ENCODE measurements at regions not wholly inside any gene's neighbourhood (a gene's known extent, or its start where the extent isn't known, plus 50 kb on each side); places are given as distances from the start of the nearest gene placed in this dataset.

DNA sequence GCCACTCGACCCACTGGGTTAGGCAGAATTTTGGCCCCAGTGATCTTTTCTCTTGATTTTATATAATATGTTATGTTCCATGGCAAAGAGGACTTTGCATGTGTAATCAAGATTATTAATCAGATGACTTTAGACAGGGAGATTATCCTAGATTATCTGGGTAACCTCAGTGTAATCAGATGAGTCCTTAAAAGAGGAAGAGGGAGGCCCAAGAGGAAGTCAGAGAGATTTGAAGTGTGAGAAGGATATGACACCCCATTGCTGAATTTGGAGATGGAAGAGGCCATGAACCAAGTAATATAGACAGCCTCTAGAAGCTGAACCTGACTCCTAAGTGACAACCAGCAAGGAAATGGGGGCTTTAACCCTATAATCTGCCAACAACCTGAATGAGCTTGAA, 117.1 kb upstream of the CSF3R start:
- peaks cover 7% of the 10 kb centered on the region for H3K27me3 Mint-ChIP-seq
- H3K9me3 Mint-ChIP-seq, result no peaks in the 10 kb centered on the region
- no peak for DNase-seq
- no peak overlapping the region for H3K27ac Mint-ChIP-seq
- no peaks in the 10 kb centered on the region for H3K4me1 Mint-ChIP-seq
- CTCF ChIA-PET, result interaction anchor here (0.5 kb wide), 1 partner anchor 175 kb away, joined by 3 read pairs; no protein-coding TSS in a partner anchor
- no peak overlapping the region for H3K4me3 Mint-ChIP-seq
- POLR2A ChIA-PET, result no interaction called here
- H3K36me3 Mint-ChIP-seq (ENCODE audit: low read depth), result no peaks in the 10 kb centered on the region

DNA sequence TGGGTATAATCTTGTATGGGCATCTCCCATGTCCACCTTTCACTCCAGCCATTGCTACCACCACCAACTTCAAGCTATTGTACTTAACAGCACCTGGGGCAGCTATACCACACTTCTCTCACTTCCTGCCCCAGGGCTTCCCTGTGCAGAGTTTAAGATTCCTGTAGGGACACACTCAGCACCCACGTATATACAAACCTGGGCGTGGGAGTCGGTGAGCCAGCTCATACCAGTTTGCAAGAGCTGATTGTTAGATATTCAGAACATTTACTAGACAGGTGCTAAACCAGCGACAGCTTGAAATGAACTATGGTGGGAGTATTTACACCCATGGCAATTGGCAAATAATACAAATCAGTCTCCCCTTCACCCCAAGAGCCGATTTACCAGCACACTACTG, 114.8 kb upstream of the CSF3R start:
- Mint-ChIP-seq H3K27me3 (peaks cover 7% of the 10 kb centered on the region), H3K27ac (no peak overlapping the region), H3K4me3 (no peak overlapping the region), H3K9me3 (no peaks in the 10 kb centered on the region), H3K4me1 (no peaks in the 10 kb centered on the region), H3K36me3 (ENCODE audit: low read depth) (no peaks in the 10 kb centered on the region)
- no peak for DNase-seq
- ChIA-PET POLR2A (no interaction called here), CTCF (interaction anchor here (1.4 kb wide), 1 partner anchor 15 kb away, joined by 6 read pairs; no protein-coding TSS in a partner anchor)

DNA sequence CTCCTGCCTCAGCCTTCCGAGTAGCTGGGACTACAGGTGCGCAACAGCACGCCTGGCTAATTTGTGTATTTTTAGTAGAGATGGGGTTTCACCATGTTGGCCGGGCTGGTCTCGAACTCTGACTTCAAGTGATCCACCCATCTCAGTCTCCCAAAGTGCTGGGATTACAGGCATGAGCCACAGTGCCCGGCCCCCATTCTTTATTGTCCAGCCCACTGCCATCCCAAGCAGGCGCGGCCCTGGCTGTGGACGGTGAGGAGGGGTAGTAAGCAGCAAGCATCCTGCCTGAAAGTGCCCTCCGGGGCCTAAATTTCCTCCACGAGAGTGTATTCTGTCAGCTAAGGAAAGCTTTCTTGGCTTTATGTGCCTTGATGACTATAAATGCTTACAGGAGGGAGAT, 113.2 kb upstream of the CSF3R start:
- ChIA-PET POLR2A (no interaction called here), CTCF (interaction anchor here (1.3 kb wide), 1 partner anchor 9 kb away, joined by 3 read pairs; no protein-coding TSS in a partner anchor)
- H3K27ac Mint-ChIP-seq, result no peak overlapping the region
- peaks cover 15% of the 10 kb centered on the region for H3K27me3 Mint-ChIP-seq
- no peaks in the 10 kb centered on the region for H3K9me3 Mint-ChIP-seq
- no peak overlapping the region for H3K4me3 Mint-ChIP-seq
- no peaks in the 10 kb centered on the region for H3K4me1 Mint-ChIP-seq
- H3K36me3 Mint-ChIP-seq (ENCODE audit: low read depth), result no peaks in the 10 kb centered on the region
- no peak for DNase-seq

DNA sequence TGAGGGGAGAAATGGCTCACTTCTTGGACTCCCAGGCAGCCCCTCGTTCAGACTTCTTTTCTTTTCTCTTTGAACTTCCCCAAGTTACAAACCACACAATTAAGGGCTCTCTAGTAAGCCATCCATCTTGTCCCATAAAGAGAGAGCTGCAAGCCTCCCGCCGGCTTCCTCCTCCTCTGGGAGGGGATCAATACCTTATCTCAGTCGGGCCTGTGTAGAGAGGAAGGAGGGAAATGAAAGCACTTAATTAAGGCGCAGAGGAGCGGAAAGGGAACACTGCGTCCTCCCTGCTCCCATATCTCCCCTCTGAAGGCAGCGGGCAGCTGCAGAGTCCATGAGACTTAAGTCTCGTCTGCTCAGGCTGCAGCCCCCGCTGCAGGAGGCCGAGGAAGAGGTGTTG, 112.6 kb upstream of the CSF3R start:
- Mint-ChIP-seq H3K4me3 (no peak overlapping the region), H3K36me3 (ENCODE audit: low read depth) (no peaks in the 10 kb centered on the region), H3K27ac (no peak overlapping the region), H3K4me1 (no peaks in the 10 kb centered on the region), H3K9me3 (no peaks in the 10 kb centered on the region), H3K27me3 (peaks cover 19% of the 10 kb centered on the region)
- ChIA-PET POLR2A (no interaction called here), CTCF (interaction anchor here (0.6 kb wide), 1 partner anchor 11 kb away, joined by 3 read pairs; no protein-coding TSS in a partner anchor)
- no peak for DNase-seq

DNA sequence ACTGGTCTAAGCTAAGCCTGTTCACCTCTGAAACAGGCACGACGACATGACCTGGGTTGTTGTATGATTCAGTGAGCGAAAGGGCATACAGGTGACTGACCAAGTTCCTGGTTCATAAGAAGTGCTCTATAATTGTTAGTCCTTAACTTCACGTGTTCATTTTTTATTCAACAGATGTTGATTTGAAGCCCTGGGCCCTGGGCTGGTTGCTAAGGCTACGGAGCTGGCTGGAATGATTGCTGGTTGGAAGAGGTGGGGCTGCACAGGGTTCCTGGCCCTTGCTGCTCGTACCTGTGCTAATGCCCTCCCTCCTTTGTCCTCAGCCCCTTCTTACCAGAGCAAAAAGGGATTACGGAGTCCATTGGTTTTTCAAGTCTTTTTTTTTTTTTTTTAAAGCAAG, 111.3 kb upstream of the CSF3R start:
- ChIA-PET CTCF (interaction anchor here (0.6 to 1.3 kb wide), 2 partner anchors 13 to 1573 kb away, joined by 3 read pairs; no protein-coding TSS in a partner anchor), POLR2A (no interaction called here)
- Mint-ChIP-seq H3K9me3 (no peaks in the 10 kb centered on the region), H3K4me1 (no peaks in the 10 kb centered on the region), H3K4me3 (no peak overlapping the region), H3K36me3 (ENCODE audit: low read depth) (no peaks in the 10 kb centered on the region), H3K27ac (no peak overlapping the region), H3K27me3 (peaks cover 19% of the 10 kb centered on the region)
- no peak for DNase-seq

DNA sequence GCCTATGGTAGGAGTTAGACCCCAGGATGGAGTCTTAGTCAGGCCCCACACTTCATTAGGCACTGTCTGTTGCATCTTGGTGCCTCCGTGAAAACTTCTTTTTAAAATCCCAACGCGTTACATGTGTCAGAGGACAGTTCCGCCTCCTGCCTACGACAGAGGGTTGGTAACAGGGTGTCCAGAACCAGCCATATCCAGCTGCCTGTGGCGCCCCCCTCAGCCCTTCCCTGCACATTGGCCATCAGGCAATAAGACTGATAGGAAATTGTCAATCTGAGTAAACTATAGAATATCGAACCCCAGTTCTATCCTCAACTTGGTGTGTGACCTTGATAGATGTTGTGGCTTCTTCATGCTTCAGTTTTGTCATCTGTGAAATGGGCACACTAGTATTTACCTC, 108.6 kb upstream of the CSF3R start:
- Mint-ChIP-seq H3K4me1 (no peaks in the 10 kb centered on the region), H3K36me3 (ENCODE audit: low read depth) (no peaks in the 10 kb centered on the region), H3K27me3 (peaks cover 27% of the 10 kb centered on the region), H3K4me3 (no peak overlapping the region), H3K9me3 (no peaks in the 10 kb centered on the region), H3K27ac (no peak overlapping the region)
- DNase-seq, result no peak
- ChIA-PET POLR2A (no interaction called here), CTCF (no interaction called here)

DNA sequence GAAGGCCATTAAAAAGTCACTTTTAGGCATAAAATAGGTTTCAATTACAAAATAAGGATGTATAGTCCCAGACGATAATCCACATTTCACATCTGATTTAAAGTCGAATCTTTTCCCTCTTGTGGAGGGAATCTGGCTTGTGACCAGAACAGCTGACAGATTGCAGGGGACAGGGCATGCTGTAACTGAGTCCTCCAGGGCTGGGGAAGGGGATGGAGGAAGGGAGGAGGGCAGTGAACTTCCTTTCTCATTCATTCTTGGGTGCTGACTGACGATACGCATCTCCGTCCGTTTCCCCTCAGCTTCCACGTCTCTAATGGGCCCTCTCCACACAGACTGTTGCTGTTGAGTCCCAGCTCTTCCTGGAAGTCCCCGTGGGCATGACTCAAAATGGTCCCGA, 108.1 kb upstream of the CSF3R start:
- H3K4me3 Mint-ChIP-seq, result no peak overlapping the region
- no peaks in the 10 kb centered on the region for H3K4me1 Mint-ChIP-seq
- ChIA-PET CTCF (no interaction called here), POLR2A (no interaction called here)
- DNase-seq, result no peak
- H3K27ac Mint-ChIP-seq, result no peak overlapping the region
- peaks cover 31% of the 10 kb centered on the region for H3K27me3 Mint-ChIP-seq
- no peaks in the 10 kb centered on the region for H3K36me3 Mint-ChIP-seq (ENCODE audit: low read depth)
- no peaks in the 10 kb centered on the region for H3K9me3 Mint-ChIP-seq

DNA sequence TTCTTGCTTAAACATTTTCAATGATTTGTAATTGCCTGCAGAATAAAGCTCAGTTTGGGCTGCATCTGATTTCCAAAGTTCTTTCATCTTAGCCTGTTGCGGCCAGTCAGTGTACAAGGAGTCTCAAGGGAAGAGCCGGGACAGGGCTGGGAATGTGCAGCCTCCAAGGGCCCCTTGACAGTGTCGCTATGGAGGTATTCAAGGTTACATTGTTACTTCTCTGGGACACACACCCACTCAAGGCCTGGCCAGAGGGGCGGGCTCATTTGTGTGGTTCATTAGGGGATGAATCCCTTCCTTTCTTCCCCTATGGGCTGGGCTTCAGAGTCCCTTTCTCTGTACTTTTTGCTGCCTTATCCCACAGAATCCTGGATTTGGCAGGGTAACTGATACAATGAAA, 107.6 kb upstream of the CSF3R start:
- Mint-ChIP-seq H3K27me3 (peaks cover 35% of the 10 kb centered on the region), H3K4me1 (no peaks in the 10 kb centered on the region), H3K27ac (no peak overlapping the region), H3K36me3 (ENCODE audit: low read depth) (no peaks in the 10 kb centered on the region), H3K4me3 (no peak overlapping the region), H3K9me3 (no peaks in the 10 kb centered on the region)
- POLR2A ChIA-PET, result no interaction called here
- CTCF ChIA-PET, result interaction anchor here (1.2 kb wide), 1 partner anchor 9 kb away, joined by 3 read pairs; no protein-coding TSS in a partner anchor
- DNase-seq, result no peak

GRCh38 chr1:36588972-36589371, 106.3 kb upstream of the CSF3R start:
- H3K27me3 Mint-ChIP-seq, result peaks cover 38% of the 10 kb centered on the region

GRCh38 chr1:36585569-36586548, 103.1 kb upstream of the CSF3R start:
- Mint-ChIP-seq H3K36me3 (ENCODE audit: low read depth) (no peaks in the 10 kb centered on the region), H3K27me3 (peaks cover 40% of the 10 kb centered on the region), H3K27ac (no peak overlapping the region), H3K4me1 (no peaks in the 10 kb centered on the region), H3K4me3 (no peak overlapping the region), H3K9me3 (no peaks in the 10 kb centered on the region)
- CTCF ChIA-PET, result interaction anchor here (0.6 to 1.6 kb wide), 2 partner anchors 10 to 634 kb away, joined by 3 to 4 read pairs; no protein-coding TSS in a partner anchor
- POLR2A ChIA-PET, result no interaction called here
- no peak for DNase-seq

More at GRCh38 chr1:36588972-36589371, 106.3 kb upstream of the CSF3R start:
- CTCF ChIA-PET, result interaction anchor here (1.2 kb wide), 1 partner anchor 8 kb away, joined by 3 read pairs; no protein-coding TSS in a partner anchor
- POLR2A ChIA-PET, result no interaction called here
- DNase-seq, result no peak
- Mint-ChIP-seq H3K4me3 (no peak overlapping the region), H3K4me1 (no peaks in the 10 kb centered on the region), H3K36me3 (ENCODE audit: low read depth) (no peaks in the 10 kb centered on the region), H3K27ac (no peak overlapping the region), H3K9me3 (no peaks in the 10 kb centered on the region)

GRCh38 chr1:36584874-36585453, 102.3 kb upstream of the CSF3R start:
- ChIA-PET POLR2A (no interaction called here), CTCF (interaction anchor here (0.5 to 1.6 kb wide), 2 partner anchors 9 to 10 kb away, joined by 3 to 4 read pairs; no protein-coding TSS in a partner anchor)
- H3K36me3 Mint-ChIP-seq (ENCODE audit: low read depth), result no peaks in the 10 kb centered on the region
- peaks cover 44% of the 10 kb centered on the region for H3K27me3 Mint-ChIP-seq
- no peak overlapping the region for H3K27ac Mint-ChIP-seq
- no peaks in the 10 kb centered on the region for H3K4me1 Mint-ChIP-seq
- H3K9me3 Mint-ChIP-seq, result no peaks in the 10 kb centered on the region
- no peak for DNase-seq
- no peak overlapping the region for H3K4me3 Mint-ChIP-seq

DNA sequence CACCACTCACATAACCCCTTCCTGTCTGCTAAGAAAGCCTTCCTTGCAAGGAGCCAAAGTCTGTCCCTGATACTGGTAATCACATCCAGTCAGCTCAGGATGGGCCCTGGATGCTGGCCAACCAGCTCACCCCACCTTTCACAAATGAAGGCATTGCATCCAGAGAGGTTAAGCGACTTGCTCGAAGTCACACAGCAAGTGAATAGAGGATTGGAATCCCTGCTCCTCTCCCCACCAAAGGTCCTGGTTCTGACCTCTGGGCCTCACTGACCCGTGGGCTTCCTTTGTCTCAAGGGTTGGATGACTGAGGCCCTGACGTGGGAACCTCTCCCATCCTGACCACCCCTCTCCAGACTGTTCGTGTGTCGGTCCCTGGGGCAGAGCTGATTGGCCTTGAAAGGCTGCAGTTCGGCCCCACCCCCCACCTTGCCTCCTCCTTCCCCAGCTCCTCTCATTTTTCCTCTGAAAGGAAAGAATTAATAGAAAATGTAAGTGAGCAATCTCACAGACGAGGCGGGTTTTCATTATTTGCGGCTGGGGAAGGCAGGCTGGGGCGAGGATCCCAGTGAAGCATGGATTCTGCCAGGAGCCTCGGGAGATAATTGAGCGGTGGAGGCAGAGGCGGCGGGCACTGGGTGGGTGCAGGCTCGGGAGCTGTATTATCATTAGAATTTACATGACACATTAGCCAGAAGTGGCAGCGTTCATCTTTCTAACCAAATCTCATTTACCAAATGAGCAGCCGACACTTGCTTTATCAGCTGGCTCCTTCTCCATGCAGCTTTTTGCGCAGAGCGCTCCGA, 101.5 kb upstream of the CSF3R start:
- CTCF ChIA-PET, result interaction anchor here (0.5 kb wide), 1 partner anchor 11 kb away, joined by 3 read pairs; no protein-coding TSS in a partner anchor
- POLR2A ChIA-PET, result no interaction called here
- DNase-seq, result no peak
- H3K27ac Mint-ChIP-seq, result no peak overlapping the region
- no peaks in the 10 kb centered on the region for H3K36me3 Mint-ChIP-seq (ENCODE audit: low read depth)
- H3K27me3 Mint-ChIP-seq, result peaks cover 46% of the 10 kb centered on the region
- H3K4me3 Mint-ChIP-seq, result no peak overlapping the region
- no peaks in the 10 kb centered on the region for H3K4me1 Mint-ChIP-seq
- no peaks in the 10 kb centered on the region for H3K9me3 Mint-ChIP-seq

Measured in activated CD4-positive, alpha-beta T cell treated with anti-CD3 and anti-CD28 coated beads, Interleukin-2, amount 10 ng/mL, durations not matched to agents 7 days and 5 days (primary cell).